NCI-H2171 (cell line): ENCODE measurements at regions not wholly inside any gene's neighbourhood (a gene's known extent, or its start where the extent isn't known, plus 50 kb on each side); places are given as distances from the start of the nearest gene placed in this dataset.
A peak's percentile ranks its signal among the peaks of the same experiment; 100 is the strongest.
"Not testable (repeated sequence)": the region's sequence is repeated elsewhere in the genome, so short reads cannot be mapped to it uniquely, and the experiment has no call there.

Experiments
- DNase-seq: peaks from one replicate; lab custom pipeline; 2025; lab: John Stamatoyannopoulos, UW

DNA sequence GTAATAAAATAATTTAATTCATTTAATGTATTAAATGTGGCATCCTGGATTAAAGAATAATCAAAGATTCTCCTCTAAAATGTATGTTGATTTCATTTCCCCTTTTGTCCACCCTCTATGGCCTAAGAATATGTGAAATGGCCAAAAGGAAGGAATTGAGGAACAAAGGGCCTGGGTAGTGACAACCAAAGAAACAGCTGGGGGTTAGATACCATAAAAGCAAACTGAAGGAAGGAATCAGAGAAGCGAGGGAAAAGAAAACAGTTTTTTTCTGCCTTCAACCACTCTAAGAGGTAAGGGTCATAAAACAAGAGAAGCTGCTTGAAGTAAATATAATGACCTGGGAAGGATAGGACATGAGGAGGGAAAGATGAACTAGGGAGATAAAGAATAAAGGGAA, 139.3 kb downstream of the FAM76B start:
- no peak for DNase-seq

DNA sequence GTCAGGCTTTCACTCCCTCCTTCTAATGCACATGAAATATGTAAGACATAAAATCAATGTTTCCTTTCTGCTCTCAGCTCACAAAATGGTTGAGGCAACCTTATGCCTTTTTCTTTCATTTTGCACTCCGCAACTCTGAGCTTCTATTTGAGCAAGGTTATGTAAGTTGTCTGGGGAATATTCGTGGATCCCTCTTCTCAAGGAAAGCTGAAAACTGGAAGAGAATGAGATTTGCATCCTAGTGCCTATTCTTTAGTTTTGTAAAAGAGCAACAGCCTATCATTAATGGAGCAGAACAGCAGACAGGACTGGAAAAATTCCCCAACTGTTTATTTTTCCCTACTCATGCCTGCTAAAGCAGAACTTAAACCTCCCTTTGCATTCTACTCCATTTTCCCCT, 141.7 kb downstream of the FAM76B start:
- DNase-seq = no peak

DNA sequence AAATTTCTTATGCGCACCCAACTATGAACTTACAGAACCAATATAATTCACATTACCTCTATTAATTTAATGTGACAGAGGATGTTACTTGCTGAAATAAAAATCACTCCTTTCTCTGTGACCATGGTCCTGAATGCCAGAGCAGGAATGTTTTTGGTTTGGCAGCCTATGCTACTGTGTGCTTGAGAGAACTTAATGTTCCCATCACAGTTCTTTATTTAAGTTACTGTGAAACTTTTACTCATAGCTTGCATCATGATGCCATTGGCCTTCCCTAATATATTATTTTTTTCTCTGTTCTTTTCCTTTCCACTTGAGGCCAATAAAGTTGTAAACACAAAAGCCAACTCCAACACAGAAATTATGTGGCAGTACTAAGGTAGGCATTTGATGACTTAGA, 142.2 kb downstream of the FAM76B start:
- no peak for DNase-seq

DNA sequence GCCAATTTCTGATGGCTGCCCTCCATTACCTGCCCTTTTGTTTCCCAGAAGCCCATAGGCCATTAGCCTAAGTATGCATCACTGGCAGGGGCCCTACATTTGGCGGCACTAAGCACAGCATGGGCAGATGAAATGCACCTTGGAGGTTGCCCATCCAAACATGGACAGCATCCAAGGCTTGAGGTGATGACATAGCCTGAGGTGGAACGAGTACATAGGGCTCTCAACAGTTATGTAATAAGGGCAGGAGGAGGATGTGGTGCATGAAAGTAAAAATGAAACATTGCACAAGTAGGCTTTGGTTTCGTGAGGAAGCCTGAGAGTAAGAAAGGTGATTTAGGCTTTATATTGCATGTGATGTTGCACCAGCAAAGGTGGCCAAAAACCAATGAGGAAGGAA, 148.1 kb downstream of the FAM76B start:
- no peak for DNase-seq

DNA sequence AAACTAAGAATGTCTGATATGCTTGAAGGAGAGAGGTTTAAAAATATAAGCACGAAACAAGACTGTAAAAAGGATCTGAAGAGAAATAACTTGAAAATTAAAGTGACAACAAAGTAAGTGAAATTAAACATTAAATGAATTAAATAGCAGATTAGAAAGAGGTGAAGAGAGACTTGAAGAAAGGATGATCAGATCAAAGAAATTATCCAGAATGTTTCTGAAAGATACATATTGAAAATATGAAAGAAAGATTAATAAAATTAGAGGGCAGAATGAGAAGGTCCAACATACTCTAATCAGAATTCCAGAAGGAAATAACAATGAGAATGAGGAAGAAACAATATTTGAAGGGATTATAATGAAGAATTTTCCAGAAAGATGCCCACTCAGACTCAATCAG, 151.1 kb downstream of the FAM76B start:
- no peak for DNase-seq

DNA sequence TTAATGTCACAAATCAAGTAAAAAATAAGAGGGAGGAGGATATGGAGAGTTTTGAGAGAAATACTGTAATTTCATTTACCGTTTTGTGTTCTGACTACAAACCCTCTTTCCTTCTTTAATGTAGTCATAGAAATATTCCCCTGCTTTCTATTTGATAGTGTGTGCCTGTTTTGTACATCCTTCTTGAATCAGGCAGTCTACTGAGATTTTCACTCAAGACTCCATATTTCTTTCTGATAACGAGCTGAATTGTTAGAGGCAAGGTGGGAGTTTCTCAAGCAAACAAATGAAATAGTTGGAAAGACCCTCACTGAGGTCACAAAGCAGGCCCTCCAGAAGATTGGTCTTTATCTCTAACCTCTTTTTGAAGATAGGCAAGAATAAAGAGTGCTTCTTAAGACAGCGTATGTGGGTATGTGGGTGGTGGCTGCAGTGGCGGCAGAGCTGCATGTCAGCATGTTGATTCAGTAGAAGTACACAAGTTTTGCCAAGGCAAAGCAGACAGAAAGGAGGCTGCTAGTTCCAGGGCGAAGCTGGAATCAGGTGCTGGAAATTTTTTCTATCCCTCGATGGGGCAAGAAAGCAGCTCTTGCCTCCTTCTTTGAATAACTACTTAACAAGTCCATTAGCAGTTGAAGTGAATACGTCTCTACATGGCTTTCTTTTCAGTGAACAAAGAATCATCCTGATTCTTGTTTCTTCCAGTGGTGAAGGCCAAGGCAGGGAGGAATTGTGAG, 164.2 kb downstream of the FAM76B start:
- no peak for DNase-seq

DNA sequence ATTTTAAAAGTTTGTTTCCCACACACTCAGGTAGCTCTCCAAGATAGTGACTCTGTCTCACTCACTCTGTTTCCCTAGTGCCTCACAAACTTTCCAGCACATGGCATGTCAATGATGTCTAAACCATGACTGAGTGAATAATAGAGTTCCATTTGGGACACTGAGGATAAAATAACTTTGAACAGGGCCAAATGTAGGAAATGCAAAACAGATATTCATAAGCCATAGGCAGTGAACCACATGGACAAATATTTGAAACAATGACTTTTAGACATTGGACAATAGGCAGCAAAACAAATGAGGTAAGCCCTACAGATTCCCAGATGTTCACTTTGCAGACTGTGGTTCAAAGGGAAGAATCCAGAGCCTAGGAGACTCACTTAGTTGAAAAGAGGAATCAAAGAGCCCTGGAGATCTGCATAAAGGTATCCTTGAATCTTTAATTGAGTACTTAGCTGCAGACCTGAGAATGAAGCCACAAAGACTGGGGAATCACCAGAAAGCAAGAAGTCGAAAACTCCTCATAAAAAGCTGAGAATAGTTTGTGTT, 173.3 kb downstream of the FAM76B start:
- no peak for DNase-seq

DNA sequence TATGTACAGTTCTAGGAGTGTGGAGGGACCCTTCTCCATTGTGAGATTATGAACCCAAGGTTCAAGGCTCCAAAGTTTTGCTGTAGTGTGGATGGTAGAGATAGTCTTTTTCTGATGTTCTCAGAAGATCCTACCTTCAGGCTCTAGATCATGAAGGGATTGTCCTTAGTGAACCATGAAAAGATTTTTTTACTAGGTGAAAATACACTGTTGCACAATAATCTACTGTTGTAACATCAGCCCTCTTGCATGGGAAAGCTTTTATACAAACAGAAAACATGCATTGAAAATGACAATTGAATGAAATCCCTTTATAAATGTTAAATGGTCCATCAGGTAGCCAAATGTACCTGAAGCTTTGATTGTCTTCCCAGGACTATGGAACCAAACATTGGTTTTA, 177.8 kb downstream of the FAM76B start:
- no peak for DNase-seq

DNA sequence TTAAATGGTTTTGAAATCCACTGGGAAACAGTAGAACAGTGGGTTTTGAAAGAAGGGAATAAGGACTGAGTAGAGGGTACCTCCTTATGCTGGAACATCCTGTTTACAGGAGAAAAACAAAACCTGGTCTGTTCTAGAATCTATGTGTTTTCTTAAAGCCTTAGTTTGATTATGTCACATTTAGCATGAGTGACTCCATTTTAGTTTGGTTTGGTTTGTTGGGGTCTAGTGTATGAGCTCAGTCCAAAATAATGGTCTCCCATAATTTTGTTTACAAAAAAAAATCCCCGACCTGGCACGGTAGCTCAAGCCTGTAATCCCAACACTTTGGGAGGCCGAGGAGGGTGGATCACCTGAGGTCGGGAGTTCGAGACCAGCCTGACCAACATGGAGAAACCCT, 179.4 kb downstream of the FAM76B start:
- not testable (repeated sequence) for DNase-seq

DNA sequence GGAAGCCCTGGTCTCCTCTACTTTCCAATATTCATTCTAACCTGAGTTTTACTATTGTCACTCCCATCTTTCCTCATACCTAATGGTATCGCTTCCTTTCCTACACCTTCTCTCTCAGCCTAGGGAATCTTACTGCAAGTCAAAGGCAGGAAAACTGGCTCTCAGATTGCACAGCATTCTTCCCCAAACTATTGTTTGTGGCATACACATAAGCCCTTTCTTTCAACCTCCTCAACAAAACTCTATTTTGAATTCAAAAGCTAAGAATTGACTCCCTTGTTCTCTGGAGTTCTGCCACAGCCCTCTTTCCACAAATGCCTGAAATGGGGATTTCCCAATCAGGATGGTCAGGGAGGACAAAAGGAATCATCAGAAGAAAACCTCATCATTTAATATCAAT, 181.5 kb downstream of the FAM76B start:
- DNase-seq = no peak

DNA sequence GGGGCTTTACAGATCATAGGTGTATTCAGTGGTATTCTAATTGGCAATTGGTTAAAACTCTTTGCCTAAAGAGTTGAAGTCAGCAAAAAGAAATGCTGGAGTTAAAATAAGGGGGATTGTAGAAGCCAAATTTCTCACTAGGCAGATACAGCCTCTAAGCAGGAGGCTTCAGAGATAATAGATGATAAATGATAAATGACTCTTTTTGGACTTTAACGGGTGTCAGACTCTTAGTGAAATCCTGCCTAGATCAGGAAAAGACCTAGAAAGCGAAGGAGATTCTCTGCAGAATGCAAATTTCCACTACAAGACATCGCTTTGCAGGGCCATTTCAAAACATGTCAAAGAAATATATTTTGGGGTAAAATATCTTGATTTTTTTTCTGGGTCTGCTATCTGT, 182.8 kb downstream of the FAM76B start:
- DNase-seq = no peak

DNA sequence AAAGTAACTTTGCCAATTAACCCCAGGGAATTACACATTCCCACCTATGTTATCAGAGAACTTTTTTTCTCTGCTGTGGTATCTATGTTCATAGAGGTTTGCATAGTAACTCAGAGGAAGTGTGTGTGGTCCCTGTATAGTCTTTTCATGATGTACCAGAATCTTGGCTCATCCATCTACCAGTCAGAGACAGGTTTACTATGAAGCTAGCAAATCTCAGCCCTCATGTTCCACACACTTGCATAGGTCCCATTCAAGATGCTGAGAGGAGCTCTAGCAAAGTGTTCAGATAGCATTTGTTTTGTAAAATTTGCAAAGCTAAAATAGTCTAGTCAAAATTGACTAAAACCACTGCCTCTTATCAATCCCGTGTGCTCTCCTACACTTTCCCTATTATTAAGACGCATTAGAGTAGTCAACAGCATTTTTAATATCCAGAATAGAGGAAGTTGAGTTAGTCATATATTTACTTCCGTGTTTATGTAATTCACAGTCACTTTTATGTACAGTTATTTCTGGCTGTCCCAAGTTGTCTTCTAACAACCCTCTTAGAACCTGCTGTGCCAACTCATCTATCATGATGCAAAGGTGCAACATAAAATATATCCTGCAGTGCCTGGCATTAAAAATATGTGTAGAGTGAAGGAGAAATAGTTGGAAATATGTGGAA, 184.2 kb downstream of the FAM76B start:
- DNase-seq = no peak

DNA sequence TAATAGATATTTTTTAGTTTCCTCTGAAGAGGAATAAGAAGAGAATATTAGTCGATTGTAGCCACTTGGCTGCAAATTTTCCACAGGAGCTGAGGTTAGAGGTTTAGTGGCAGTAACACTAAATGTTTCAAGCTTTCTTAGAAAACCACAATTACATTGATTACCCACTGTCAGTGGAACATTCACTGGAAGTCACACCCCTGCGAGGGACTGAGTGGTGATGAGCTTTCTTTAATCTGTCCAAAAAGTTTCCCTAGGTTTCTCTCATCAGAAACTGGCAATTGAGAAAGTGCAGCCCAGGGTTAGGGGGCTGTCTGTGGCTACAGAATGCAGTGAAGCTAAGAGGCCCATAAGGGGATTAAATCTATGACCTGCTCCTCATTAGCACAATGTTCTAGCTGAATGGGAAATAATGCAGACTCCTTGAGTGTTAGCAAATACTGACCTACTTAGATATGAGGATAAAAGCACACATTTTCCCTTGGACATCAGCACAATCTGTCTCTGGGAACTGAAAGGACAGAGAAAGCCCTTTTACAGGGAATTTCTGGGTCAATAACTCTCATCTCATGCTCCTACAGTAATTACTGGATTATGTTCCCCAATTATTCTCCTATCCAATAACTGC, 189.5 kb downstream of the FAM76B start:
- no peak for DNase-seq

DNA sequence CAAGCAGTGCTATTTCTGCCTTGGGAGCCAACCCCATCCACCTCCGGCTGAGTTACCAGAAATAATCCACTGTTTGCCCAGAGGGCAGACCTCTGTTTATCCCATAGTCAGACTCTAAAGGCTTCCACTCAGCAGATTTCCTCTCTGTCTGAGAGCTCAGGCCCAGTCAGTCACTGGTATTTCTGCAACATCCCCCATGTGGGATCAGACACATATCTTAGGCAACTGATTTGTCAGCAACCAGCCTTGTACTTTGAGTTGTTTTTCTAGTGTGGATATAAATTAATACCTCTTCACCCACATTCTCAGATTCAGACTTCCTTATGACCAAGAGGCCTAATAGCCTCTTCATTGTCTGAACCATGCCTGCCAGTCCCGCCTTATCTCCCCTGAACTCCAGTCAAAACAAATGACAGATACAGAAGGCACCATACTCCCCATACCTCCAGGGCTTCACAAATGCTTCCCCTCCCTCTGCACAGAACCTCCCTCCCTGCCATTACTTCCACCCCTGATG, 193.6 kb downstream of the FAM76B start:
- DNase-seq = no peak

DNA sequence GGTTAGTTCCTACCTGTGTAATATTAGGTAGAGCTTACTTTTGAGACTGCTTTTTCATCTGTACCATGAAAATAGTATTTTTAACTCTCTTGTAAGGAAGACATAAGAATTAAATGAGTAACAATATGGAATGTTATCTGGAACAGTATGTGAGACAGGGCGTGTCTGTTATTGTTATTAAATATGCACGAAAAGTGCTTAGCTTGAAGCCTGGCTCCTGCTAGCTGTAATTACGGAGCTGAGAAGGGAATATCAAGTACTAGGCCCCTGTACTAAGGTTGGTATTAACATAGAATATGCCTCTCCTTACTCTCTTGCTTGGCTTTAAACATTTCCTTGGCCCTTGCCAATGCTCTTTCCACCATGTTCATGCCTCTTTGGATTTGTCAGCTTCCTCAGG, 194.0 kb downstream of the FAM76B start:
- no peak for DNase-seq

DNA sequence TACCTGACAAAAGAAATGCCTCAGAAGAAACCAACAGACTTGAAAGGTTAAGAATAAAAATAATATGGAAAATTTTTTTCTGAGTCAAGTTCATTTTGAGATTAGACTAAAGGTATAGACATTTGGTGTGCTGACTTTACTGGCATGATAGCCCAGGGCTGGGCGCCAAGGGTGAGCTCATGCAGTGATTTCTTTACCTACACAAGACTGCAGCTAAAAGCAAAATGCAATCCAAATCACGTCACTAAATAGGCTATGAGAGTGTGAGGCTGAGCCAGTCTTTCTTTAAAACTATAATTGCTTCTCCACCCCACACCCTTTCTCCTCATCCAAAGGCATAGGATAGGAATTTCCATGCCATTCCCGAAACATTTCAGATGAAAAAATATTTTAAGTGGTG, 196.5 kb downstream of the FAM76B start:
- no peak for DNase-seq

DNA sequence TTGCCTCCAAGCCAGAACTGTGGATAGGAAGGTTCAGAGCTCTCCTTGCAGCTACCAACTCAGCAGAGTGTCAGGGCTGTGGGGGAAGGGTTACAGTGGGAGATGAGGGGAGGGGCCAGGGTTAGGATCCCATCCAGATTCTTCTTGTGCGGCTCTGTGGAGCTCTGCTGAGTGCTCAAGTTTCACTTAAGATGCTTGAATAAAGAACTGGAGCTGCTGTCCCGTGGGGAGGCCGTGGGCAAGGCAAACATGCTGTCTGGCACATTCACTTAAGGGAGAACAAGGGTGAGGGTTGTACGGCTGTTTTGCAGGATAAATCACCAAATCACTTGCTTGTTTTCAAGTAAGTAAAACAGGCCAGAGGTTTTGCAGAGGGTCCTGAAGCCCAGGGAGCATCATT, 197.1 kb downstream of the FAM76B start:
- peak; percentile 9 for DNase-seq

DNA sequence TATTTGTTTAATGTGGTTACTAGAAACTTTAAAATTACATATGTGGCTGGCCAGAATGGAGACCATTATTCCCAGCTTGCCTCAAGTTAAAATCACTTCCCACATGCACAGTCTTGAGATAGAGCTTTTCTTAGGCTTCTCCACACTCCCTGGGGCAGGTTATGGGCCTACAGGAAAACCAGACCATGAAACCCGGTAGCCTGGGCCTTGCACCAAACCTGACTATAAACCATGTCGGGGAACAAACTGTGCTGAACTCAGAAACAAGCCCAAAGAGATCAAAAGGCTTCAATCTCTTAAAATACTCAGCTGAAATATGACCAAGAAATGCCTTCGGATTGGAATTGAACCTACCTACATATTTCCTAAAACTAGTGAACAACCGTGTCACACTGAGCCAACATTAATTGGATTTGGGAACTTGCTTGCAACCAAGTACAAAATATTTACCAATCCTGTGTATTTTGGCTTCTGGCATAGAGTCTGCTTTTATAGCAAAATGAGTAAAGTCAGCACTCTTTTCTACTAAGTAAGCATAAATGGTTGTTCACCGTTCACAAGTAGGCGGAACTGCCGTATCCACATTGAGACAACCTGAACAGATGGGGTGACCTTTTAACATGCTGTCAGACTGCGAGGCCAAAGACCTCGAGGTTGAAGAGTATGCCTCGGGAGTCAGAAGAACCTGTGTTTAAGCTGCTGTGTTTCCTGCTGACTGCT, 199.5 kb downstream of the FAM76B start:
- no peak for DNase-seq

DNA sequence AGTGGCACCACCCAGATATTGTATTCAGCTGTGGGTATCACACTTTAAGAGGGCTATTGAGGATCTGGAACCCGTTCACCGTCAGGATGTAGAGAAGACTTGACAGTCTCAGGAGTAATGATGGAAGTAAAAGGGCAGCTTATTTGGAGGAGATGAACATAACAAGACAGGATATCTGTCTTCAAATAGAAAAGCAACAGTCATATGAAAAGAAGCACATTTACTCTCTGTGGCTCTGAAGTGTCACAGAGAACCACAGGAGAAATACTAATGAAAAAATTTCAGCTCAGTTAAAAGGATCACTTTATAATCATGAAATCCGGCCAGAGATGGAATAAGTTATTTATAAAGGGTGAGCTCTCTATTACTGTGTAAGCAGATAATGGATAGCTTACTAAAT, 200.8 kb downstream of the FAM76B start:
- DNase-seq = no peak

DNA sequence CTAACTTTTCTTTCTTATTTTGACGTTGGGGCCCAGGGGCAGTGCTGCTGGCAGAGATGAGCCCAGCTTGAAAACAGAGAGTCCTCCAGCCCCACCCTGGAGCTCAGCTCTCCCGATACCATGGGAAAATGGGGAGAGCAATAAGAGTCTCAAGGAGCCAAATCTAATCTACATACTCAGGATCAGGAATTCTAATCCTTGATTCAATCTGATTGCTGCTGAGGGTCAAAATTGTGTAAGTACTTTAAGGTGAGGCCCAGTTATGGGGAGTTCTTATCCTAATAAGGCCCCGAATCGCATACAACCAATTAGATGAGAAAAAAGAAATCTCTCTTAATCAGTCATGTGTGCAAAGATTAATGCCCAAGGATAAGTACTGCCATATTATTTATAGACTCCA, 202.9 kb downstream of the FAM76B start:
- DNase-seq = no peak

DNA sequence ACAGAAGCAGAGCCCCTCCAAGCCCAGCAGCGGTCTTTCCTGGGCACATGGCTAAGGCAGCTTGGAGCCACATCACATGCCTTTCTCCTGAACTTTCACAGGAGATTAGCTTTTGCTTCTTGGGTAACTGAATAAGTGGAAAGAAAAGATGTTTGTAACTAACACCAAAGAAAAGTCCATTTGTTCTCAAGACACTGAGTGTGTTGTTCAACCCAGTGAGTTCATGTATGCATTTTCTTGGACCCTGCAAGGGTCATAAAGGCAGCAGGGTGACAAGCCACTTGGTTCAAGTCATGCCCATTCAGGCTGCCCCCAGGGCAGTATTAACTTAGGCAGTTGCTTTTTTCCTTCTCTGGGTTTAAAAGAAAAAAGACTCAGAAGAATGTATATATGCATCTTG, 203.4 kb downstream of the FAM76B start:
- no peak for DNase-seq

DNA sequence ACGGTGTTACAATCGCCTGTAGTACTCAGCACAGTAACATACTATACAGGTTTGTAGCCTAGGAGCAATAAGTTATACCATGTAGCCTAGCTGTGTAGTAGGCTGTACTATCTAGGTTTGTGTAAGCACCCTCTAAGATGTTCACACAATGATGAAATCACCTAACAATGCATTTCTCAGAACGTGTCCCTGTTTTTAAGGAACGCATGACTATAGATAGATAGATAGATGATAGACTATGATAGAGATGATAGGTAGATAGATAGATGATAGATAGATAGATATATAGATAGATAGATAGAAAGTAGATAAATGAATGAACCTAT, 203.9 kb downstream of the FAM76B start:
- no peak for DNase-seq
